Osteoblast (primary cell): ENCODE measurements at regions not wholly inside any gene's neighbourhood (a gene's known extent, or its start where the extent isn't known, plus 50 kb on each side); places are given as distances from the start of the nearest gene placed in this dataset.

Experiments used
- DNase-seq: peaks from one replicate; pipeline ENCODE4 v3.0.0; 2011; ENCODE audit warnings: low spot score, mixed read lengths; ENCODE audit not compliant: insufficient read length; ENCODE audit errors: missing footprints
- H2AFZ ChIP-seq: 2 replicates; pipeline ENCODE4 v1.6.0; 2011; ENCODE audit warnings: mild to moderate bottlenecking, low read length
- H3K27ac ChIP-seq: 2 replicates; pipeline ENCODE4 v1.5.1; 2011; ENCODE audit warnings: mild to moderate bottlenecking, low read depth, low read length, moderate library complexity
- H3K27me3 ChIP-seq: 2 replicates; pipeline ENCODE4 v1.6.0; 2012; ENCODE audit warnings: mild to moderate bottlenecking, control low read depth, inconsistent platforms, low read length, moderate library complexity; ENCODE audit not compliant: insufficient read depth
- H3K36me3 ChIP-seq: 2 replicates; pipeline ENCODE4 v1.5.1; 2011; ENCODE audit warnings: mild to moderate bottlenecking, low read length, control low read depth, moderate library complexity; ENCODE audit not compliant: insufficient read depth
- H3K4me1 ChIP-seq: 2 replicates; pipeline ENCODE4 v1.5.1; 2011; ENCODE audit warnings: mild to moderate bottlenecking, low read length, control low read depth, moderate library complexity; ENCODE audit not compliant: insufficient read depth
- H3K4me2 ChIP-seq: 2 replicates; pipeline ENCODE4 v1.6.0; 2011; ENCODE audit warnings: mild to moderate bottlenecking, low read length; ENCODE audit not compliant: insufficient read depth
- H3K4me3 ChIP-seq: fragments of 200-600 bp; sonication (generic); 3 replicates; pipeline ENCODE4 v1.5.1; 2012; ENCODE audit warnings: mild to moderate bottlenecking, low read length, inconsistent platforms; ENCODE audit not compliant: insufficient read depth
- H3K79me2 ChIP-seq: 2 replicates; pipeline ENCODE4 v1.6.0; 2012; ENCODE audit warnings: mild to moderate bottlenecking, low read length, control low read depth, inconsistent platforms; ENCODE audit not compliant: insufficient read depth
- H3K9me3 ChIP-seq: 2 replicates; pipeline ENCODE4 v1.5.1; 2011; ENCODE audit warnings: low read depth, low read length, control low read depth
- H4K20me1 ChIP-seq: 2 replicates; pipeline ENCODE4 v1.6.0; 2012; ENCODE audit warnings: mild to moderate bottlenecking, low read length, control low read depth; ENCODE audit not compliant: insufficient read depth
- TF ChIP-seq, protein P1 (sequence below): IDR thresholded peaks from 2 replicates; pipeline ENCODE4 v1.5.1; 2011; ENCODE audit warnings: mild to moderate bottlenecking, low read depth, low read length, moderate library complexity; ENCODE audit errors: extremely low read depth

DNA sequence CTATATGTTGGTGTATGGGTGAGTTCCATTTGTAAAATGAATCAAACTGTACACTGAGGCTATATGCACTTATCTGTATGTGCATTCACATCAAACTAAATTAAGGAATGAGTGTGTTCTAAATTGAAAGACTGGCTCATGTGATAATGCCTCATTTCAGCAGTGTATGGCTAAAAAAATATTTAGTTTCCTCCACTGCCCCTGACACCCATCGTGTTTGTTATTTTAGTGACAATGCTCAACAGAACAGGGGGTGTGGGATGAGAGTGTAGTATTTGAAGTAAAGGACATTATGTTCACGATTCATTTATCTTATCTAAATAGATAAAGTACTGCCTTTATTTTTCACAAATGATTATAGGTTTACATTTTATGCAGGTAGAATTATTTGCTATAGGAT, 301.1 kb upstream of the ARPP21 start:
- no peaks in the 10 kb centered on the region for H3K27me3 ChIP-seq
- no peaks in the 10 kb centered on the region for H3K36me3 ChIP-seq
- H3K4me2 ChIP-seq, result no peak overlapping the region
- no peak overlapping the region for H3K27ac ChIP-seq
- no peak overlapping the region for H2AFZ ChIP-seq
- no peaks in the 10 kb centered on the region for H3K9me3 ChIP-seq
- H4K20me1 ChIP-seq, result no peaks in the 10 kb centered on the region
- H3K4me3 ChIP-seq, result no peak overlapping the region
- H3K79me2 ChIP-seq, result no peaks in the 10 kb centered on the region
- DNase-seq, result no peak
- TF ChIP-seq, protein P1, sequence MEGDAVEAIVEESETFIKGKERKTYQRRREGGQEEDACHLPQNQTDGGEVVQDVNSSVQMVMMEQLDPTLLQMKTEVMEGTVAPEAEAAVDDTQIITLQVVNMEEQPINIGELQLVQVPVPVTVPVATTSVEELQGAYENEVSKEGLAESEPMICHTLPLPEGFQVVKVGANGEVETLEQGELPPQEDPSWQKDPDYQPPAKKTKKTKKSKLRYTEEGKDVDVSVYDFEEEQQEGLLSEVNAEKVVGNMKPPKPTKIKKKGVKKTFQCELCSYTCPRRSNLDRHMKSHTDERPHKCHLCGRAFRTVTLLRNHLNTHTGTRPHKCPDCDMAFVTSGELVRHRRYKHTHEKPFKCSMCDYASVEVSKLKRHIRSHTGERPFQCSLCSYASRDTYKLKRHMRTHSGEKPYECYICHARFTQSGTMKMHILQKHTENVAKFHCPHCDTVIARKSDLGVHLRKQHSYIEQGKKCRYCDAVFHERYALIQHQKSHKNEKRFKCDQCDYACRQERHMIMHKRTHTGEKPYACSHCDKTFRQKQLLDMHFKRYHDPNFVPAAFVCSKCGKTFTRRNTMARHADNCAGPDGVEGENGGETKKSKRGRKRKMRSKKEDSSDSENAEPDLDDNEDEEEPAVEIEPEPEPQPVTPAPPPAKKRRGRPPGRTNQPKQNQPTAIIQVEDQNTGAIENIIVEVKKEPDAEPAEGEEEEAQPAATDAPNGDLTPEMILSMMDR, result no peak
- H3K4me1 ChIP-seq, result no peaks in the 10 kb centered on the region

DNA sequence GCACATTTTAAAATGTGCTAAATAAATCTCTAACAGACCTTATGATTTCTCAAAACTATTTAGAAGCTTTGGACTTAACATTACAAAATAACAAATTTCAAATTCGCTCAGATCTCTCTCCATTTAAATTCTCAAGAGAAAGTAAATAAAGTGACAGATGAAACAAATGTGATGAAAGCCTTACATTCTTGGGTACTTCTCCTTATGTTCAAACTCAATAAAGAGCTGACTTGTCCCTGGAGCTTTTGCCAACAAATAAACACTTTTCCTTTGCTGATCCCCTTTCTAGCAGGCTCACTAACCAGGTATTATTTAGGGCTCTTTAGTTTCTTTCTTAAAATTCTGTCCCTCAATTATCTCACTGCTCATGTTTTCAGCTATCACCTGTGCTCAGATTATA, 259.1 kb upstream of the ARPP21 start:
- Histone ChIP-seq H3K36me3 (no peaks in the 10 kb centered on the region), H3K79me2 (no peaks in the 10 kb centered on the region), H3K27ac (no peak overlapping the region), H3K4me1 (no peaks in the 10 kb centered on the region), H4K20me1 (no peaks in the 10 kb centered on the region), H3K4me3 (no peak overlapping the region), H3K9me3 (no peaks in the 10 kb centered on the region), H2AFZ (no peak overlapping the region), H3K27me3 (no peaks in the 10 kb centered on the region), H3K4me2 (no peak overlapping the region)
- TF ChIP-seq, protein P1, result no peak
- no peak for DNase-seq

DNA sequence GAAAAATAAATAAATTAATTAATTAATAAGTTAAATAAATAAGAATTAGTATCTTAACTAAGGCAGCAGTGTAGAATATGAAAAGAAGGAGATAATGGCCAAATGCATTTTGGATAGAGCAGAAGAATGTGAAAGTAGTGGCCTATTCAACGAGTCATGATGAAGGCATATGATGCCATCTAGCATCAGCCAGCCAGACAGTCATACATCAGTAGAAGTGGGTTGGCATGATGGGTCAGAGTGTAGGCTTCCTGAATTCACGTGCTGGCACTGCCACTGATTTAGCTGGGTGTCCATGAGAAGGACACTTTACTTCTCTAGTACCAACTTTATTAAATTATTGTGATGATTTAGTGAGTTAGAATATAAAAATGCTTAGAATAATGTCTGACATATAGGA, 256.1 kb upstream of the ARPP21 start:
- no peak overlapping the region for H3K27ac ChIP-seq
- H3K4me2 ChIP-seq, result no peak overlapping the region

DNA sequence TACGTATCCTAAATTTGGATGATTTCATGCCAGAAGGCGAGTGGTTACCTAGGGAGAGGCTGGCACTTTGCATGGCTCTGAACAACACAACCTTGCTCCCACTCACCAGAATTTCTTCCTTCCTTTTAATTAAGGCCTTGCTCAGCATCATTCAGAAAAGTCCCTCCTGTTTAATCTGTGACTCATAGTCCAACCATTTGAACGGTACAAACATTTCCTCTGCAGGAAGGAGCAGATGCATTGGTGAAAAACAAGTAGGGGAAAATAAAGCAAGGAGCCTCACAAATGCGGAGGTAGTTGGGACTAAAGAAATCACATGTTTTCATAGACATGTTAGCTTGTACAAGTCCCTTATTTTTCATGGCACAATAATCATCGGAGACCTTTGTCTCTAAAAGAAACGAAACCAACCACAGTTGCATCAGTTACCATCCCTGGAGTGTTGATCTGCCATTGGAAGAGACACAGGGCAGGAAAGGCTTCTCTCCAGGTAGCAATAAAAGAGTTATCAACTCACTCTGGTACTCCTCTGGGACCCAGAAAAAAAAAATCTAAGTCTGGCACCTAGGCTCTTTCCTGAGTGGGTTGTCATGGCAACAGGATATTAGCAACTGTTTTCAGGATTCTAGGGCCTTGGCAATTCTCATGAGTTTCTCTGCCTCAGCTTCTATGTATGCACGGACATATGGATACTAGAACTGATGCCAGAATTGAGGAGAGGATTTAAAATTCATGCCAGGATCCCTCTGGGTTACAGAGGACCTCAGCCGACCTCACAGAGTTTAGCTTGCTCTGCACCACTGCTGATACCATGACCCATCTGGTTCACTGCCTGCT, 255.4 kb upstream of the ARPP21 start:
- H2AFZ ChIP-seq, result no peak overlapping the region
- H3K4me2 ChIP-seq, result no peak overlapping the region

More for the DNA sequence above, 256.1 kb upstream of the ARPP21 start:
- Histone ChIP-seq H3K79me2 (no peaks in the 10 kb centered on the region), H3K9me3 (peaks cover 2% of the 10 kb centered on the region), H3K27me3 (no peaks in the 10 kb centered on the region), H4K20me1 (no peaks in the 10 kb centered on the region), H3K36me3 (no peaks in the 10 kb centered on the region), H2AFZ (no peak overlapping the region), H3K4me3 (no peak overlapping the region), H3K4me1 (no peaks in the 10 kb centered on the region)
- DNase-seq, result no peak
- TF ChIP-seq, protein P1, result no peak

More for the DNA sequence above, 255.4 kb upstream of the ARPP21 start:
- no peaks in the 10 kb centered on the region for H4K20me1 ChIP-seq
- no peak overlapping the region for H3K27ac ChIP-seq
- no peak overlapping the region for H3K4me3 ChIP-seq
- no peak for DNase-seq
- no peaks in the 10 kb centered on the region for H3K36me3 ChIP-seq
- peaks cover 2% of the 10 kb centered on the region for H3K9me3 ChIP-seq
- H3K27me3 ChIP-seq, result no peaks in the 10 kb centered on the region
- H3K79me2 ChIP-seq, result no peaks in the 10 kb centered on the region
- no peaks in the 10 kb centered on the region for H3K4me1 ChIP-seq
- TF ChIP-seq, protein P1, result no peak
